GM12864 (cell line): ENCODE measurements at regions not wholly inside any gene's neighbourhood (a gene's known extent, or its start where the extent isn't known, plus 50 kb on each side); places are given as distances from the start of the nearest gene placed in this dataset.

Source experiments
- DNase-seq: peaks from one replicate; pipeline ENCODE4 v3.0.0-alpha.2; 2011; ENCODE audit warnings: low read depth
- H3K4me3 ChIP-seq: 2 replicates; pipeline ENCODE4 v1.5.1; 2011; ENCODE audit warnings: mild to moderate bottlenecking, low read depth, low read length, control low read depth
- TF ChIP-seq, protein P1 (sequence below): IDR thresholded peaks from 2 replicates; pipeline ENCODE4 v1.5.1; 2011; ENCODE audit warnings: low read depth, mild to moderate bottlenecking, moderate library complexity, low read length, control low read depth, inconsistent platforms; ENCODE audit errors: missing control alignments

DNA sequence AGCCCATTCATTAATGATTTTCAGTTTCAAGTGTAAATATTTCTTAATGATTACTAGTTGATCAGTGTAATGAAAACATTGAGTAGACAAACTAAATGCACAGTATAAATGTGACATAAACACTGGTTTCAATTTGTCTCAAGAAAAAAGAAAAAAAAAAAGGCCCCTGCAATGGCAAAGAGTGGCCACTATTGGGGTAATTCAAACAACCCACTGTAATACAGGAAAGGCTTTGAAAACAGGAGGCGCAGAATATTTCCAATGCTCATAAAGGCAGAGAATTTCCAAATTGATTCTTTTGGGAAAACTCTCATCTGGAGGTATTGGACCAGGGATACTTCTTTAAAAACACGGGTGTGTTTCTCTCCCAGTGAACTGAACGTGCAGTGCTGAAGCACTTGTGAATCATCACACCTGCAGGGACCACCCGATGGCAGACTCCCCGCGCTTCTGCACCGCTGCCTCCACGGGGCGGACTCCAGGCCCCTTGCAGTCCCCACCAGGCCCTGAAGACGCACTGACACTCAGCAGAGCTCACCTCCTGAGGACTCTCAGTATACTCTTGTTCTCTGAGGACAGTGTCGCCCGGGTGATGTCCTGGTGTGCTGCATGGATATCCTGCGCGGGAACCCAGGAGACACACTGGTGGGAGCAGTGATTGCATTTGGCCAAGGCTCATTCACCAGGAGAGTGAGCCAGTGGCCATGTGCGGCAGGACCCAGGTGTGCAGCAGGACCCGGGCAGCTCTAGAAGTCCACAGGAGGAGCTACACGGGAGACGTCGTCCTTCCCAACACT lies 227.6 kb upstream of the IRX4 start:
- no peak for DNase-seq
- H3K4me3 ChIP-seq = no peak overlapping the region
- TF ChIP-seq, protein P1, sequence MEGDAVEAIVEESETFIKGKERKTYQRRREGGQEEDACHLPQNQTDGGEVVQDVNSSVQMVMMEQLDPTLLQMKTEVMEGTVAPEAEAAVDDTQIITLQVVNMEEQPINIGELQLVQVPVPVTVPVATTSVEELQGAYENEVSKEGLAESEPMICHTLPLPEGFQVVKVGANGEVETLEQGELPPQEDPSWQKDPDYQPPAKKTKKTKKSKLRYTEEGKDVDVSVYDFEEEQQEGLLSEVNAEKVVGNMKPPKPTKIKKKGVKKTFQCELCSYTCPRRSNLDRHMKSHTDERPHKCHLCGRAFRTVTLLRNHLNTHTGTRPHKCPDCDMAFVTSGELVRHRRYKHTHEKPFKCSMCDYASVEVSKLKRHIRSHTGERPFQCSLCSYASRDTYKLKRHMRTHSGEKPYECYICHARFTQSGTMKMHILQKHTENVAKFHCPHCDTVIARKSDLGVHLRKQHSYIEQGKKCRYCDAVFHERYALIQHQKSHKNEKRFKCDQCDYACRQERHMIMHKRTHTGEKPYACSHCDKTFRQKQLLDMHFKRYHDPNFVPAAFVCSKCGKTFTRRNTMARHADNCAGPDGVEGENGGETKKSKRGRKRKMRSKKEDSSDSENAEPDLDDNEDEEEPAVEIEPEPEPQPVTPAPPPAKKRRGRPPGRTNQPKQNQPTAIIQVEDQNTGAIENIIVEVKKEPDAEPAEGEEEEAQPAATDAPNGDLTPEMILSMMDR = no peak

DNA sequence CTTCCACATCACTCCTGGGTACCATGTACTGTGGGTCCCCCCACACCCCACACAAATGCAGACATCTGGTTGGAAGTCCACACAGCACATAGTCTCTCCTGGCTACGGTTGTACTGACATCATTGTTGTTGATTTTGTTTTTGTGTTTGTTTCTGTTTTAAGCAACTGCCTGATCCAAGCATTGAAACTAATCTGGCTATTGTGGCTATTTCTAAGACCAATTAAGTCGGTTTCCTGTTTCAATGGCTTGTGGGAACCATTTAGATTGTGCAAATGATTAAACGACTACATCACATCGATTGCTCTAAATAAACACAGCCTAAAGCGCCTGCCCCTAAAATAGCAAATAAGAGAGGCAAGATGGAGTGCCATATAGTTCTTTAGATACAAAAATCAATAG lies 226.8 kb upstream of the IRX4 start:
- DNase-seq = no peak
- TF ChIP-seq, protein P1 = no peak

DNA sequence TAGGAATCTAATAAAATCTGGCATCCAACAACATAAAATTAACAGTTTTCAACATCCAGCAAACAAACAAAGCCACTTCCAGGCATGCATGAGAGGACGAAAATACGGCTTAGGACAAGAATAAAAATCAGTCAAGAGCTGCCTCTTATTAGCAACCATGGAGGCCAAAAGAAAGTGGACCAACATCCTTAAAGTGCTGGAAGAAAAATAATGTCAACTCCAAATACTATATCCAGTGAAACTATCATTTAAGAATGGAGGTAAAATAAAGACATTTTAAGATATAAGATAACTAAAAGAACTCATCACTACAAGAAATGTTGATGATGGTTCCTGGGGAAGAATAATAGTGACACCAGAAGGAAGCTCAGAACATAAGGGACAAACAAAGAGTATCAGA lies 224.0 kb upstream of the IRX4 start:
- no peak overlapping the region for H3K4me3 ChIP-seq
- DNase-seq = no peak
- TF ChIP-seq, protein P1 = no peak

More for the DNA sequence above, 226.8 kb upstream of the IRX4 start:
- H3K4me3 ChIP-seq = no peak overlapping the region

DNA sequence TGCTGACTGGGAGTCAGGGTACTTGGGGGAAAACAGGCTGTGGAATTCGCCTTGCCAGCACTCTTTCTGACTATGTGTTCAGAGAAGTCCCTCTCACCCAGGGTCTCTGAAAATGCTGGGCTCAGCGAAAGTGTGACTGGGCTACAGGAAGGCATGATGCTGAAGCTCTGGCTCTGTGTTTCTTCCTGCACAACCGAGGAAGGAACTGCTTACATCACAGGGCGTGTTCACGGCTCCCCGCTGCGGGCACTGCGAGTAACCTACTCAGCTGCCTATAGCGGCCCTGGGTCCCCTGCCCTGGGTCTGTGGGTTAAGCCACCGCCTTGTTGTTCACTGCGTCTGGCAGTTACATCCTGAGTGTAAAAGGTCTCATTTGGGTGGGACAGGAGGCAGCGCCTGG lies 222.4 kb upstream of the IRX4 start:
- TF ChIP-seq, protein P1 = no peak
- no peak for DNase-seq

DNA sequence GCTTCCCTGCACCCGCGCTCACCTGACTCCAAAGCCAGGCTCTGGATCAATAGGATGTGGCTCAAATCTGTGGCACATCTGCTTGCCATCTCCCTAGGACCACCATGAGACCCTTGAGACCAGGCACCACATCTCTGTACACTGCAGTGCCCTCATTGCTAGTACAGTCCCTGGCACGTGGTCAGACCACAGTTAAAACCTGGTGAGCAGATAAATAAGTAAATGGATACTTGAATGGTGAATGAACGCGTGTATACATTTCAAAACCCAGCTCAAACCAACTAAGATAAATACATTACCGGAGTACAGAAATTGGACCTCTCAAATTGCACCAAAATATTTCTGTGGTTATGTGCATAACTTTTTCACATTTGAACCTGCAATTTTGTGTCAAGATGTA lies 221.2 kb upstream of the IRX4 start:
- H3K4me3 ChIP-seq = no peak overlapping the region
- TF ChIP-seq, protein P1 = no peak
- DNase-seq = no peak

More for the DNA sequence above, 222.4 kb upstream of the IRX4 start:
- no peak overlapping the region for H3K4me3 ChIP-seq

DNA sequence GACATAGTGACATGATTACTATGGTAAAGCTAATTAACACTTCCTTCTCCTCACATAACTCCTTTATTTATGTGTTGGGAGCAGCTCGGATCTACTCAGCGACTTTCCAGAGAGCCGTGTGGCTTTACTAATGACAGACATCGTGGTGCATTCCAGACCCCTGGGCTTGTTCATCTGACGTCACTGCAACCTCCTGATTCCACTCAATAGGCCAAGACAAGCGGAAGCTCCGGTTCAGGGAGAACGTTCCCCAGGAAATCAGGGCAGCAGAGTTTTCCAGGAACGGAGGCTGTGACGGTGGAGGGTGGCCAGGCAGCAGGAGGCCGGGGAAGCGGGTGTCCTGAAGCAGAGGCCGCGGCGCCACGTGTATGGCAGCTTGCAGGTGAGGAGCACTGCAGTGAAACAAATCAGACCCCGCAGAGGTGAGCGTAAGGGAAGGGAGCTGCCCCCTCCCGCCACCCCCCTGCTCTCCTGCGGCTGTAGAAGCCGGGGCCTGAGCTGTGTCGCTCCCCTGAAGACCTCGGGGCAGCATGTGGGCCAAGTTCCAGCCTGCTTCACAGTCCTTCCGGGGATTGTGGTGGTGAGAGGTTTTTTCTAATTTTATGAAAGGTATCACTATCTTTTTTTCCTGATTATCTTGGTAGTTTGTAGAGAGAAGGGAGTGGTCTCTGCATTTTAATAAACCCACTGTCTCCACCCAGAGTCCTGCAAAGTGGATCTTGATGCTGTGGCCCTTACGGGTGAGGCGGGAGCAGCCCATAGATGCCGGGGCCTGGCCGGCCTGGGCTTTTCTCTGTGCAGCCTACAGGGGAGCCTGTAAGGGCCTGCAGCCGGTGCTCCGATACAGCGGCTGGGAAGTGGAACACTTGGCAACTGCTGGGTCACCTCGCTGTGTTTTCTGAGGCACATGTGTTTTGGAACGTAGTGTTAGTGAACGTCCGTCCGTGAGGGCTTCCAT lies 220.4 kb upstream of the IRX4 start:
- TF ChIP-seq, protein P1 = no peak
- no peak overlapping the region for H3K4me3 ChIP-seq
- no peak for DNase-seq
